GM19351 (cell line): ENCODE measurements at regions not wholly inside any gene's neighbourhood (a gene's known extent, or its start where the extent isn't known, plus 50 kb on each side); places are given as distances from the start of the nearest gene placed in this dataset.
"Not testable (repeated sequence)": the region's sequence is repeated elsewhere in the genome, so short reads cannot be mapped to it uniquely, and the experiment has no call there.

ENCODE experiments used
- ATAC-seq: cut with Tn5 transposase; IDR thresholded peaks from one replicate; pipeline ENCODE4 v1.9.1; 2021; ENCODE audit warnings: mild to moderate bottlenecking, moderate library complexity; ENCODE audit not compliant: unreplicated experiment

GRCh38 chr3:13195374-13195773 is 122.1 kb upstream of the IQSEC1 start:
- no peak for ATAC-seq

GRCh38 chr3:13194285-13195209 is 121.3 kb upstream of the IQSEC1 start:
- no peak for ATAC-seq

- ATAC-seq, result no peak
These were observed 120.4 kb upstream of the IQSEC1 start for GRCh38 chr3:13193320-13194284.

GRCh38 chr3:13192471-13193213 is 119.4 kb upstream of the IQSEC1 start:
- no peak for ATAC-seq

GRCh38 chr3:13191016-13191415 is 117.8 kb upstream of the IQSEC1 start:
- no peak for ATAC-seq

- ATAC-seq, result no peak
These were observed 117.1 kb upstream of the IQSEC1 start for GRCh38 chr3:13190378-13190765.

- ATAC-seq, result no peak
These were observed 116.6 kb upstream of the IQSEC1 start for GRCh38 chr3:13189639-13190377.

- ATAC-seq, result no peak
These were observed 115.7 kb upstream of the IQSEC1 start for GRCh38 chr3:13188975-13189374.

- ATAC-seq, result no peak
These were observed 115.1 kb upstream of the IQSEC1 start for GRCh38 chr3:13188181-13188779.

- no peak for ATAC-seq
These were observed 114.4 kb upstream of the IQSEC1 start for GRCh38 chr3:13187593-13187992.

GRCh38 chr3:13186435-13186815 is 113.2 kb upstream of the IQSEC1 start:
- ATAC-seq, result no peak

- no peak for ATAC-seq
These were observed 112.7 kb upstream of the IQSEC1 start for GRCh38 chr3:13185737-13186434.

GRCh38 chr3:13179582-13180210 is 106.5 kb upstream of the IQSEC1 start:
- not testable (repeated sequence) for ATAC-seq

GRCh38 chr3:13179181-13179580 is 106.0 kb upstream of the IQSEC1 start:
- no peak for ATAC-seq

GRCh38 chr3:13178107-13178506 is 104.9 kb upstream of the IQSEC1 start:
- no peak for ATAC-seq

GRCh38 chr3:13177641-13178040 is 104.4 kb upstream of the IQSEC1 start:
- ATAC-seq, result no peak

GRCh38 chr3:13177236-13177635 is 104.0 kb upstream of the IQSEC1 start:
- no peak for ATAC-seq

GRCh38 chr3:13176445-13176844 is 103.2 kb upstream of the IQSEC1 start:
- no peak for ATAC-seq

GRCh38 chr3:13174803-13175135 is 101.5 kb upstream of the IQSEC1 start:
- ATAC-seq, result no peak
